ENCODE measurements at regions not wholly inside any gene's neighbourhood (a gene's known extent, or its start where the extent isn't known, plus 50 kb on each side); places are given as distances from the start of the nearest gene placed in this dataset.

- H3K4me1 Mint-ChIP-seq (ENCODE audit: low read depth, unreplicated experiment), result peaks cover 7% of the 10 kb centered on the region
- H3K4me3 Mint-ChIP-seq (ENCODE audit: unreplicated experiment), result no peak overlapping the region
- Histone ChIP-seq H3K9me3 (no peaks in the 10 kb centered on the region), H3K4me1 (peaks cover 4% of the 10 kb centered on the region; the same call in 1 of the 2 replicates), H3K4me3 (ENCODE audit: low read depth, low read length) (no peak overlapping the region), H3K36me3 (ENCODE audit: control insufficient read depth, insufficient read depth, low read length) (no peaks in the 10 kb centered on the region), H3K27me3 (replicated peaks; ENCODE audit: control insufficient read depth, insufficient read depth, low read length) (no peaks in the 10 kb centered on the region)
- H3K36me3 Mint-ChIP-seq (ENCODE audit: insufficient read depth, unreplicated experiment), result no peaks in the 10 kb centered on the region
- ChIA-PET CTCF (interaction anchor here (0.6 kb wide), 1 partner anchor 16 kb away, joined by 3 read pairs; no protein-coding TSS in a partner anchor), POLR2A (no interaction called here)
- no peak for TF ChIP-seq CTCF (IDR thresholded peaks at IDR 0.05; ENCODE audit: insufficient read depth in 1 of 2, low read depth in 1 of 2, low read length in 1 of 2, severe bottlenecking in 1 of 2, unreplicated experiment in 1 of 2)
- no peaks in the 10 kb centered on the region for H3K9me3 Mint-ChIP-seq (ENCODE audit: unreplicated experiment)
- no peaks in the 10 kb centered on the region for H3K27me3 Mint-ChIP-seq (ENCODE audit: insufficient read depth, unreplicated experiment)
- H3K27ac Mint-ChIP-seq (ENCODE audit: unreplicated experiment), result no peak overlapping the region
- intact Hi-C loops (cut with micrococcal nuclease; ENCODE audit: unreplicated experiment), result no loop called here
- DNase-seq, result peak; percentile 2 to 32
- BruUV-seq (replicated peaks), result no TSS peak
Measured at GRCh38 chr1:108016451-108016920, 51.5 kb upstream of the VAV3 start.
